NCI-H345 treated with DMSO at 0.1 percent for 48 hours (cell line): ENCODE measurements at regions not wholly inside any gene's neighbourhood (a gene's known extent, or its start where the extent isn't known, plus 50 kb on each side); places are given as distances from the start of the nearest gene placed in this dataset.
"Not testable (repeated sequence)": the region's sequence is repeated elsewhere in the genome, so short reads cannot be mapped to it uniquely, and the experiment has no call there.

Experiments
- DNase-seq: peaks from one replicate; lab custom pipeline; 2025; ENCODE audit not compliant: unreplicated experiment; lab: John Stamatoyannopoulos, UW

DNA sequence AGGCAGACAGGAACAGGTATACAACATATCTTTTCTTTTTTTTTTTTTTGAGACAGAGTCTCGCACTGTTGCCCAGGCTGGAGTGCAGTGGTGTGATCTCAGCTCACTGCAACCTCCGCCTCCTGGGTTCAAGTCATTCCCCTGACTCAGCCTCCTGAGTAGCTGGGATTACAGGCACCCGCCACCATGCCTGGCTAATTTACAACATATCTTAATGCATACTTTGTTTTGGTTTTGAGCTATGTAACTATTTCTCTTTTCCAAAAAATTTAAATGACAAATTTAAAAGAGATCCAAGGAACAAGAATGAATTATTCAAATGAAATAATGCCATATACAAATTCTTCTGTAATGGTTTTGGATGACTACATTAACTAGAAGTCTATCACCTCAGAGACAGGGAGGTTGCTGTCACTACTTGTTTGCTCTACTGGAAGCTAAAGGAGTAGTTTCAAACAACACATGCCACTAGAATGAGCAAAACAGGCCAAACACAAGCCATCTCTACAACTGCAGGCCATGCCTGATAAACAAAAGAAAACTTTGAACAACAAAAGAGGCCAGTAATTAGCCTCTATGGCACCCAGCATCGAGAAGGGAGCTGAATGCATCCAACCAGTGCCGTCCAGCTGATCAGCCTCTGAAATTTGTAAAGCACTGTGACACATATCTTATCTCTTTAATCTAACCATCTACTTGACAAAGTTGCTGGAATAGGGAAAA is 133.6 kb upstream of the VOPP1 start:
- DNase-seq: not testable (repeated sequence)

DNA sequence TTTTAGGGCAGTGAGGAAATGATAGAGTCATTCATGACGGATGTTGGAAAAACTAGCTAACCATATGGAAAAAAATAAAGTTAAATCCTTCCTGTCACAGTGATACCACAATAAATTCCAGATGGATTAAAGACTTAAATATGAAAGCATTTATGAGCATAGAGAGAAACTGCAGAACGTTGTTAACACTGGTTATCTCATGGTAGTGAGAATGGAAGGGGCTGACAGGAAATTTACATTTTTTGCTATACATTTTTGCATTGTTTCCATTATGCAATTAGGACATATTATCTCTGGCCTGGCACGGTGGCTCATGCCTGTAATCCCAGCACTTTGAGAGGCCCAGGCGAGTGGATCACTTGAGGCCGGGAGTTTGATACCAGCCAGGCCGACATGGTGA is 130.5 kb upstream of the VOPP1 start:
- not testable (repeated sequence) for DNase-seq

DNA sequence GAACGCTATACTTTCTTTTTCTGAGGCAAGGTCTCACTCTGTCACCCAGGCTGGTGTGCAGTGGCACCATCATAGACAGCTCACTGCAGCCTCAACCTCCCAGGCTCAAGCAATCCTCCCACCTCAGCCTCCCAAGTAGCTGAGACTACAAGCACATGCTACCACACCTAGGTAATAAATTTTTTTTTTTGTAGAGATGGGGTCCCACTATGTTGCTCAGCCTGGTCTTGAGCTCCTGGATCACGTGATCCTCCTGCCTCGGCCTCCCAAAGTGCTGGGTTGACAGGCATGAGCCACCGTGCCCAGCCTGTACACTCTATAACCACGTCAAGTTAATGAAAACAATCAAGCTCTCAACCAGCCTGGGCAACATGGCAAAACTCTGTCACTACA is 127.1 kb upstream of the VOPP1 start:
- DNase-seq: not testable (repeated sequence)

DNA sequence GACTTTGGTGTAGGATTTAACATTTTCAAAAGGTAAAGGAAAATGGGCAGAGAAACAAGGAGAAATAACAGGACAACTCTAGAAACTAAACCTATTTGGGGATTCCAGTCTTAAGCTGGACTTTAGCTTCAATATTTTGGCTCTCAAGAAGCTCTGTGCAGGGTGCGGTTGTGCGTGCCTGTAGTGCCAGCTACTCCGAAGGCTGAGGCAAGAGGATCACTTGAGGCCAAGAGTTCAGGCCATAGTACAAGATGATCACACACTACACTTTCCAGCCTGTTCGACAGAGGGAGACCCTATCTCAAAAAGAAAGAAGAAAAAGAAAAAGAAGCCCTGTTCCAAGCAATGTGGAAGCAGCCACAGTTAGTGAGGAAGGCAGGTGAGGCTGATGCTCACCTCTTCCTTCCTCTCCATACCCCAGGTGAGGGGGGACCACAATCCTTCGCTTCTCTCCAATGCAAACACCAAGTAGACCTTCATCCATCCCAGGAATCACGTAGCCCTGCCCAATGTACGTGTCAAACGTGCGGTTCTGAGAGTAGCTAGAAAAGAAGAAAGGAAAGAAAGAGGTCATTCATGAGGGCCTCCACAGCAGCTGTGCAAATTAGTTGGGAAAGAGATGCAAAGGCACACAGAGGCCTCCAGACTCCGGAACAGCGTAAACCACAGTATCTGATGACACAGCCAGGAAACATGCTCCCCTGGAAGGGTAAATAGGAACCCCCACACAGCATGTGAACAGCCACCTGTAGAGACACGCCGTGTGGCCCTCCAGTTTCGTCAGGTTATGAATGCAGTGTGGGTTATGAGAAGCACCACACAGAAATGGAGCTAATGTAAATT is 126.5 kb upstream of the VOPP1 start:
- DNase-seq: peak; percentile 57

DNA sequence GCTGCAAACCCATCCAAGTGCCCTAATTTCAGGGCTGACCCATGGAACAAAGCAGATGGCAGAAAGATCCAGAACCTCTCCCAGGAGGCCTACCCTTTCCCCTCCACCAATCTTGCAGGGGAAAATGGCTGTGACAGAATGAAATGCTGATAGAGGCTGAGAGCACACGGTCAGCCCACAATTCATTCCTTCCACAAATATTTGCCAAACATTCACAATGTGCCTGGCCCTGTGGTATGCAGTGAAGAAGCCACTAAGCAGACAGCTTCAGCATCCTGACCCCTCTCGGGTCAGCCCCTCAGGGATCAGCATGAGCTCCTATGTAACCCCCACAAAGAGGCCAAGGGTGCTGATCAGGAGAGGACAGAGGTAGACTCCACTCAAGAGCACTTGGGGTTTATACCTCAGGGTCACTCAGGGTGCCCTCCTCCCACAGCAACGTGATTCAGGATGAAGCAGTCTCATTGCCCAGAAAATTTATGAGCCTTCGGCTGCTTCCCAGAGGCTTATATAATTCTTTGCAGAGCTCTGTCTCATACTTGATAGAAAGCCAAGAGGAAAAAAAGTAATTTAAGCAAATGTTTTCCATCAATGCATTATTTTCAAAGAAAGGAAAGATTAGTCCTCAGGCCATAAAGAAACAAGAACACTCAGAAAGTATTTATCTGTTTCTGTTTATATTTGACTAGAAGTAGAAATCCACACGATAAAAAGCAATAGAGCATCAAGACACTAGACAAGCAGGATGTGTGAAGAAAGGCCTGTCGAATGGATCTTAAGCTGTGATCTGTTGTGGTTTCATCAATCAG is 123.8 kb upstream of the VOPP1 start:
- not testable (repeated sequence) for DNase-seq

DNA sequence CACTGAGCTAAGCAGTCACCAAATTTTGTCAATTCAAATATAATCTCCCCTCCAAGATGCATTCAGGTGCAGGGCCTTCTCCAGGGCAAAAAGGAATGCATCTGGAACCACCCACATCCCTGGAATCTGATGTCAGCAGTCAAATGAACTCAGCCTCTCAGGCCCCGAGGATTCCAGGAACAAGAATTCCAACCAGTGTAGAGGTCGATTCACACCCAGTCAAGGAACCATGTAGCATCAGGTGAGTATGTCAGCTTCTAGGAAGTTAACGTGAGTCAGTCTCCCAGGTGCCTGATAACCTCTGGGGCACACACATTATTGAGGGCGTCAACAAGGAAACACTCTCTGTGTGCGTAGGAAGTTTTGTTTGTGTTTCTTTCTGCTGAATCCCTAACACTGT is 122.2 kb upstream of the VOPP1 start:
- DNase-seq: not testable (repeated sequence)

DNA sequence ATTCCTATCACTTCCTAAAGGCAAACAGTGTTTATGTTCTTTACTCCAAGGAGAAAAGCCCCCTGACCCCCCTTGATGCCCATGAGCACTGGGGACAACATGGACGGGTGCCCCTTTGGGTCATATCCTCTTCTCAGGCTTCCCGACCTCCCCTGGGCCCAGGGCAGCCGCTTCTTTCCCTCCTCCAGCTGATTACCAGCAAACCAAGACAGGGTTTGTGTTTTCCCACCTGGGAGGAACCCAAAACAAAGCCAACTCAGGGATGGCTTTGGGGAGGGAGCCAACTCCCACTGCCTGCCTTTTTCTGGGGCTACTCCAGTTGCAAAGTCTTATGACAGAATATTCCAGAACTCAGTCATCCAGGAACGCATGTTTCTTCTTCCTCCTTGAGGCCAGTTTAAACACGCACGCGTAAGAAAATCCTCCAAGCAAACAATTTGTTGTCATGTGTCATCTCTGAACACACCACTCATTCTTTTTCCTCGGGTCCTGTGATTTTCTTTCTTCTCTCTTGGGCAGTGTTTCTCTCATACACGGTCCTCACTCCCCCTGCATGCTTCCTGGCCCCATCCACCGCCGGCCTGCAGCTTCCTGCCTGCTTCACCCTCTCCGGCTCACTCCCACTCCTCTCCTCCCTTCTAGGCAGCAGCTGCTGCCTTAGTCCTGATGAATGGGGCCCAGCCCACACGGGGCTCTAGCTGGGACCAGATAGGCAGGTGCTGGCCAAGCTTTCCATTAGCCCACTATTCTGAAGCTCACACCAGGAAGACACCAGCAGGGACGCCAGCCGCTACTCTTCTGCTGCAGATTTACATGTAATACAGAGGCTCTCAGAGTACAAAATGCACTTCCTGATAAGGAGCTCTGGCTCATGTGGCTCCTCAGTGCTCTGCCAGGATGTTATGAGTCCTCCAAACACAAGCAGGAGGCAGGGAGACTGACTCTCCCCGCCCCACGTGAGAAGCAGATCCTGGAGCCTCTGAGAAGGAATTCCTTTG is 116.7 kb upstream of the VOPP1 start:
- DNase-seq: peak; percentile 12

DNA sequence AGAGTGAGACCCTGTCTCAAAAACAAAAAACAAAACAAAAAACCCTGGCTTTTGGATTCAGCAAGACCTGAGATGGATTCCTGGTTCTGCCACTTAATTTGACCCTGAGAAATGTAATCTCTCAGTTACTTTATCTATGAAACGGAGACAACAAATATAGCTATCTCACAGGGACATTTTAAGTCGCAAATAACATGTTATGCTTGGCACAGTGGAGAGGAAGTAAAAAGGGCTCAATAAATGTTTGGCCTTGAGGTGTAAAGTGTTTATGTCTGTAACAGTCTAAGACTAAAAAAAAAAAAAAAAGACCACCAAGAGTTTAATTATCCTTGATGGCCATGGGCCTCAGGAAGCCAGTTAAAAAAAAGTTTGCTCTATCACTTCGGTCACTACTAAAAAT is 116.0 kb upstream of the VOPP1 start:
- not testable (repeated sequence) for DNase-seq

DNA sequence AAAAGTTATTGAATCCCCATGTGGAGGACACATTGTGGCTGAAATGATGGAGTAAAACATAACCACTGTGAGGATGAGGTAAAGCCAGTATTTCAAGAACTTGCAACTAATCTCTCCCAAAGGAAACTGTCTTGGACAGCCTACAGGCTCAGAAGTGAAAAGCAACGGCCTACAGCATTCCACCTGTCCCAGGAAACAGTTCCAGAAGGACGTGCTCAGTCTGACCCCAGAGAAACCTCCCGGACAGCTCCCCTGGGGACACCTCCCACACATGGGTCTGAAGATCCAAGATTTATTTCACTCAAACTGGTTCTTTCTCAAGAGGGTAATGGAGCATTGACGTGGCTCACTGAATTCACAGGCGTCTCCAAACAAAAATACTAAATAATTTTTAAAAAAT is 115.0 kb upstream of the VOPP1 start:
- not testable (repeated sequence) for DNase-seq

DNA sequence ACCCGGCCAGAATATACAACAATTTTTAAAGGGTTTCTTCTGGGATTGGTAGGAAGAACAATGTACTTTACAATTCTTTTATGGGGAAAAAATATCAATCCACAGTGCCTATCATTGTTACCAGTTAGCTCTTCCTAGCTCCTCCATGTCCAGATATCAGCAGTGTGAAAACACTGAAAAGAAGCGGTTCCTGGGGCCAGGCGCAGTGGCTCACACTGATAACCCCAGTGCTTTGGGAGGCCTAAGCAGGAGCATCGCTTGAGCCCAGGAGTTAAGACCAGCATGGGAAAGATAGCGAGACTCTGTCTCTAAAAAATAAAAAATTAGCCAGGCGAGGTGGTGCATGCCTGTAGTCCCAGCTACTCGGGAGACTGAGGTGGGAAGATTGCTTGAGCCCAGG is 114.5 kb upstream of the VOPP1 start:
- not testable (repeated sequence) for DNase-seq

DNA sequence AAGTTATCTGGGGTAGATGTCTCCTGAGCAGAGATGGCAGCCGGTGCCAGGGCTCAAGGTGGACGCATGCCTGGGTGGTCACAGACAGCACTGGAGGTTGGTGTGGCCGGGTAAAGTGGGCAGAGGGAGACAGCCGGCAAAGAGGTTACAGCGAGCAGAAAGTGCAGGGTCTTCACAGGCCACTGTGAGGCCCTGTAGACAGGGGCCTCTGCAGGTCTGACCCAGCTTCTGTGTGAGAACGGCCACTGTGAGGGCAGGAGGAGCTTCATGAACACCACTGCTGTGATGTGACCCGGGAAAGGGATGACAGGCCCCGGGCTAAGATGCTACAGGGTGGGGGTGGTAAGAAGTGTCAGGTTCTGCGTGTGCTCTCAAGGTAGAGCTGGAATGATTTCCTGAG is 111.2 kb upstream of the VOPP1 start:
- not testable (repeated sequence) for DNase-seq

DNA sequence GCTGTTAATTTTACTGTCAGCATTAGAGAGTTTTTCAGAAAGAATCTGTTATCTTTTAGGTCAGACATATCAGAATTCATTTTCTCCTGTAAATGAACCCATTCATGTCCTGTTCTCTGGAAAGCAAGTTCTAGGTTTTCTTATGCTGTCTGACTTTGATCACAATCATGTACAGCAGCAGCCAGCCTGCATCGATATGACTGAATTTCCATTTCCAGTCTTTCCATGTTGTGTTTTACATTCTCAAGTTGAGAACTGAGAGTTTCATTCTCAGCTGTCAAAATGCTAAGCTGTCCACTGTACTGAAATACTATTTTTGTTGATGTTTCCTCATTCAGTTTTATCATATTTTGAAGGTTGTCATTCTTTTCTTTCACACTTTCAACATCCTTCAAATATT is 103.3 kb upstream of the VOPP1 start:
- DNase-seq: not testable (repeated sequence)

DNA sequence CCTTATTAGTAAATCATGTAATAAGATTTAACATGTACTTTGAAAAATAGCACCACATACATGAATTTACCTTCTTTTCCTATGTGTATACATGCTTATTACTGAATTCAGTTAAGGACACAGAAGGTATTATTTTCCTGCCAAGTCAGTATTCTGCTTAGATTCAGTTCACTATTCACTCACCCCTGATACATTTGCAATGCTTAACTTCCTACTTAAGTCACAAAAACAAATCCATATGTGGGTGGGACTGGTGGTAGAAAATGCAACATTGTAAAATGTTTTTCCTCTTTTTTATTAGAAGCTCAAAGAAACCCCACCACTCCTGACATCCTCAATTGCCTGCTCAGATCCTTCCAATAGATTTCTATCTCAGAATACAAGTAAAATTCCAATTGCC is 101.2 kb upstream of the VOPP1 start:
- DNase-seq: not testable (repeated sequence)

DNA sequence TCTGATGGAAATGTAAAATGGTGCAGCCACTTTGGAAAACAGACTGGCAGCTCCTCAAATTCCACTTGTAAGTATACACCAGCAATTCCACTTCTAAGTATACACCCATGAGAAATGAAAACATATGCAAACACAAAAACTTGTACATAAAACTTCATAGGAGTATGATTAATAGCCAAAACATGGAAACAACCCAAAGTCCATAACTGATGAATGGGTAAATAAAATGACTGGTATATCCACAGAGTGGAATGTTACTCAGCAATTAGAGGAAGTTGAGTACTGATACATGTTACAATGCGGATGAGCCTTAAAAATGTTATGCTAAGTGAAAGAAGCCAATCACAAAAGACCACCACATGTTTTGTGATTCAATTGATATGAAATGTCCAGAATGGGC is 99.8 kb upstream of the VOPP1 start:
- DNase-seq: not testable (repeated sequence)

DNA sequence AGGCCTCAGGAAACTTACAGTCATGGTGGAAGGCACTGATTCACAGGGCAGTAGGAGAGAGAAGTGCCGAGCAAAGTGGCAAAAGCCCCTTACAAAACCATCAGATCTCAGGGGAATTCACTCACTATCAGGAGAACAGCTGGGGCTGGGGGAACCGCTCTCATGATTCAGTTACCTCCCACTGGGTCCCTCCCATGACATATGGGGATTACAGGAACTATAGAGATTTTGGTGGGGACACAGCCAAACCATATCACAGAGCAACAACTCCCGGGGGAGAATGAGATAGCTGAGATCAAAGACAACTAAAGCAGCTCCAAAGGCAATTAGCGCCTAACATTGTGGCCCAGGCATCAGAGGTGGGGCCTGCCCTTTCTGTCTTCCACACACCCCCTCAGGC is 85.4 kb upstream of the VOPP1 start:
- DNase-seq: no peak

DNA sequence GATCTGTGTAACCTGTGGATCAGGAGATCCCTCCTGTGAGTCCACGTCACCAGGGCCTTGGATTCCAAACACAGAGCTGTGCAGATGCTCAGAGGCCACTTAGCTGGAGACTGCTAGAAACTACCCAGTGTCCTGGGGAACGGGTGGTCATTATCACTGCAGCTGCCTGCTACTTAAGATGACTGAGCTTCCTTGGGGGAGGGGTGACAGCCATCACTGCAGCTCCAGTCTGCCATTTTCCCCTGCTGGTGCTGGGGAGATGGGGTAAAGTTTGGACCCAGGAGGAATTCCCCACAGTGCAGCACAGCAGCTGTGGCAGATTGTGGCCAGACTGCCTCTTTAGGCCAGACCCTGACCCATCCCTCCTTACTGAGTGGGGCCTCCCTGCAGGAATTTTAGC is 78.8 kb upstream of the VOPP1 start:
- no peak for DNase-seq

DNA sequence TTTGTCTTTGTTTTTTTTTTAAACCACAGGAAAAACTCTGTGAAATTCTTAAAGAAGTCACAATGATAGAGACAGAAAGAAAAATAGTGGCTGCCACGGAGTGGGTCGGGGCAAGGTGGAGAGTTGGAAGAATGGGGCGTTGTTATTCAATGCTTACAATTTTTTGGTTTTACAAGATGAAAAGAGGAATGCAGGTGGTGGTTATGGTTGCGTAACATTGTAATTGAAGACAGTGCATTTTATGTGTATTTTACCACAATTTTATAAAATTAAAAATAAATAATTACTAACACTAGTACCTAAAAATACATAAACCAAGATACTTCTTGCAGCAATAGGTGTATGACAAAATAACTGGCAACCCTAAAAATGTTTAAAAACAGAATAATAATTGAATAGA is 76.9 kb upstream of the VOPP1 start:
- DNase-seq: no peak

DNA sequence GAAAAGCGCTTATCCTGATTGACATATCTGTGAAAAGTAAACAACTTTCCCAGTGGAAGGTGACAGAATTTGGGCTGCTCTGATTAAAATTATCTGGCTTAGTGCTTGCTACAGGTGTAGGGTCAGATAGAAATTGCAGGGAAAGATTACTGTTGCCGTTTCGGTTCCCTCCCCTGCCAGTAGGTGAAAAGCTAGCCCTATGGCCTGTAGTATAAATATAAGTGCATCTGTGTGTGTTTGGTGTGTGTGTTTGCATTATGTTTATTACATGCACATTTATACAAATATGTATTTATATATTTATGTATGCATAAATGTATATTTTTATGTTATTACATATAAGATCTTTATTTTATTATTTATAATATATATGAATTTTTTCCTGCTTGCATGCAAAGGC is 72.3 kb upstream of the VOPP1 start:
- DNase-seq: no peak

DNA sequence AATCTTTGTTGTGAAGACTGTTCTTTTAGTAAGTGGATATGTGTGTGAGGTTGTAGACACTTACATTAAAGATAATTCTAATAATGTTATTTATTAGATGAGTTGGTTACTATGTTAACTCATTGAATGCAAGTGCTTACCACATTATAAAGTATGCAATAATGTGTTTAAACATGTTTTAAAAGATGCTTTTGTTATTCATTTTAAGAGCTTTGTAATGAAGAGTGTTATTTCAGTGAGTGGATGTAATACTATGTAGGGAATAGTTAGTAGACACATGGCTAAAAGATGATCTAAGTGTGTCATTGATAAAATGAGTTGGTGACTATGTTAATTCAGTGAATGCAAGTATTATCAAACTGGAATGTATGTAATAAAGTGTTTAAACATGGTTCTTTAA is 70.0 kb upstream of the VOPP1 start:
- DNase-seq: no peak

DNA sequence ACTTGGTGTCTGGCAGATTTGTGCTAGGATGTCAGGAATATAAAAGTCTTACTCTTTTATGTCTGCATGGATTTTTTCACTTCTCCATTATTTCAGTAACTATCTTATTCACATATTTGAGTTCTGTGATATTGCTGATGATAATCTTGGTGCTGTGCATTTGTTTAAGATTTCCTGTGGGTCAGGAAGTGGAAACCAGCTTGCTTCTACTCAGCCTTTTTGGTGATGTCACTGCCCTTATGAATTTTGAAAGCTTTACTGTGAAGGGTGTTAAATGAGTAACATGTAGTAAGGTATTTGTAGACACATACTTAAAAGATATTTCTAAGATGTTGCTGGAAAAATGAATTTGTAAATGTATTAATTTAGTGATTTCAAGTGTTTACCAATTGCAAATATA is 69.5 kb upstream of the VOPP1 start:
- no peak for DNase-seq
